HFFc6 (cell line): ENCODE measurements at regions not wholly inside any gene's neighbourhood (a gene's known extent, or its start where the extent isn't known, plus 50 kb on each side); places are given as distances from the start of the nearest gene placed in this dataset.

Experiments used
- DNase-seq: peaks from one replicate; pipeline ENCODE4 v3.0.0-alpha.2; 2018
- H3K27ac Mint-ChIP-seq: 2 replicates; pipeline ENCODE4 v1.8.0; 2020; ENCODE audit warnings: mild to moderate bottlenecking, mixed read lengths
- H3K27me3 Mint-ChIP-seq: 2 replicates; pipeline ENCODE4 v1.8.0; 2021; ENCODE audit warnings: mild to moderate bottlenecking, moderate library complexity, mixed read lengths; ENCODE audit not compliant: insufficient read depth
- H3K36me3 Mint-ChIP-seq: 2 replicates; pipeline ENCODE4 v1.8.0; 2021; ENCODE audit warnings: low read depth, mixed read lengths
- H3K4me1 Mint-ChIP-seq: 2 replicates; pipeline ENCODE4 v1.8.0; 2020; ENCODE audit warnings: low read depth, mixed read lengths
- H3K4me3 Mint-ChIP-seq: 2 replicates; pipeline ENCODE4 v1.8.0; 2020; ENCODE audit warnings: mild to moderate bottlenecking, moderate library complexity, mixed read lengths
- H3K9me3 Mint-ChIP-seq: 2 replicates; pipeline ENCODE4 v1.8.0; 2020; ENCODE audit warnings: mild to moderate bottlenecking, mixed read lengths
- CTCF ChIP-seq: fragments of 200-600 bp; sonication (generic); IDR thresholded peaks from 2 replicates; pipeline ENCODE4 v1.5.0; 2021; ENCODE audit warnings: antibody characterized with exemption, mild to moderate bottlenecking

- peaks cover 33% of the 10 kb centered on the region for H3K4me1 Mint-ChIP-seq
- peak; percentile 90 for DNase-seq
- TF ChIP-seq CTCF, result no peak
- no peaks in the 10 kb centered on the region for H3K36me3 Mint-ChIP-seq
- peak overlapping the region; percentile 86 for H3K27ac Mint-ChIP-seq
- H3K4me3 Mint-ChIP-seq, result peak overlapping the region; percentile 57
- peaks cover 5% of the 10 kb centered on the region for H3K27me3 Mint-ChIP-seq
- H3K9me3 Mint-ChIP-seq, result no peaks in the 10 kb centered on the region
These were observed 145.5 kb upstream of the CELF2 start for GRCh38 chr10:10872035-10872673.

- H3K27ac Mint-ChIP-seq, result peak overlapping the region; percentile 86
- TF ChIP-seq CTCF, result no peak
- H3K4me3 Mint-ChIP-seq, result peak overlapping the region; percentile 57
- H3K27me3 Mint-ChIP-seq, result peaks cover 9% of the 10 kb centered on the region
- H3K9me3 Mint-ChIP-seq, result no peaks in the 10 kb centered on the region
- no peaks in the 10 kb centered on the region for H3K36me3 Mint-ChIP-seq
- peaks cover 33% of the 10 kb centered on the region for H3K4me1 Mint-ChIP-seq
- DNase-seq, result no peak
These were observed 144.9 kb upstream of the CELF2 start for GRCh38 chr10:10872764-10873163.

- H3K27me3 Mint-ChIP-seq, result peaks cover 10% of the 10 kb centered on the region
- no peak for DNase-seq
- peaks cover 33% of the 10 kb centered on the region for H3K4me1 Mint-ChIP-seq
- no peaks in the 10 kb centered on the region for H3K36me3 Mint-ChIP-seq
- no peak for TF ChIP-seq CTCF
- no peak overlapping the region for H3K4me3 Mint-ChIP-seq
- no peak overlapping the region for H3K27ac Mint-ChIP-seq
- no peaks in the 10 kb centered on the region for H3K9me3 Mint-ChIP-seq
These were observed 144.4 kb upstream of the CELF2 start for GRCh38 chr10:10873289-10873688.

- no peak overlapping the region for H3K4me3 Mint-ChIP-seq
- H3K36me3 Mint-ChIP-seq, result no peaks in the 10 kb centered on the region
- no peak overlapping the region for H3K27ac Mint-ChIP-seq
- H3K4me1 Mint-ChIP-seq, result peaks cover 33% of the 10 kb centered on the region
- no peak for DNase-seq
- no peak for TF ChIP-seq CTCF
- H3K9me3 Mint-ChIP-seq, result no peaks in the 10 kb centered on the region
- peaks cover 10% of the 10 kb centered on the region for H3K27me3 Mint-ChIP-seq
These were observed 143.8 kb upstream of the CELF2 start for GRCh38 chr10:10873915-10874314.

- H3K4me3 Mint-ChIP-seq, result no peak overlapping the region
- TF ChIP-seq CTCF, result no peak
- DNase-seq, result no peak
- peaks cover 10% of the 10 kb centered on the region for H3K27me3 Mint-ChIP-seq
- no peaks in the 10 kb centered on the region for H3K9me3 Mint-ChIP-seq
- no peak overlapping the region for H3K27ac Mint-ChIP-seq
- no peaks in the 10 kb centered on the region for H3K36me3 Mint-ChIP-seq
- no peaks in the 10 kb centered on the region for H3K4me1 Mint-ChIP-seq
These were observed 138.7 kb upstream of the CELF2 start for GRCh38 chr10:10878963-10879362.
